ENCODE measurements at regions not wholly inside any gene's neighbourhood (a gene's known extent, or its start where the extent isn't known, plus 50 kb on each side); places are given as distances from the start of the nearest gene placed in this dataset.

DNA sequence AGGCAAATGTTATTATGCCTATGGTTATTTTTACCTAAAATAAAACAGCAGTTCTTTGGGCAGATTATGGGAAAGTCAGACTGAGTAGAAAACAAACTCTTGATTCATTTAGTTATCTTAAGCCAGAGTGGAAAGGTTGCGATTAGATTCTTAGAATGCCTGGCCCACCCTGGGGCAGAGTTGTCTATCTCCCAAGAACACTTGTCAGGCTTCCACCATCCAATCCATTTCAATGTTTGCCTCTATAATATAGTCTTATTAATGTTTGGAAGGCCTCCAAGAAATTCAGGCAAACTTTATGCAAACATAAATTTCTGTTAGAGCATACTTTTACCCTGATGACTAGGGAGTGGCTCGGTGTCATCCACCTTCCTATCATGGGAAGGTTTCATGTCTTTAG, 207.0 kb downstream of the SLITRK6 start:
- no peaks in the 10 kb centered on the region for H4K20me1 ChIP-seq (ENCODE audit: insufficient read depth)
- H3K27ac ChIP-seq (ENCODE audit: low read depth, low read length): no peak overlapping the region
- BruUV-seq (replicated peaks): no TSS peak
- H3K4me2 ChIP-seq (ENCODE audit: low read length): no peak overlapping the region
- ChIA-PET RAD21 (ENCODE audit: low non-redundant PET in 1 of 2, low total read pairs in 2 of 2, uncharacterized antibody in 2 of 2, unreplicated experiment in 2 of 2) (no interaction called here), CTCF (no interaction called here), POLR2A (no interaction called here)
- H3K9me3 ChIP-seq (ENCODE audit: control insufficient read depth in 1 of 2, insufficient read depth in 1 of 2, low read depth in 1 of 2, low read length in 2 of 2): no peaks in the 10 kb centered on the region
- intact Hi-C loops (cut with micrococcal nuclease): no loop called here
- no peaks in the 10 kb centered on the region for H3K36me3 ChIP-seq (ENCODE audit: control insufficient read depth in 1 of 2, insufficient read depth in 2 of 2, low read length in 2 of 2)
- TF ChIP-seq CBX3 (IDR thresholded peaks at IDR 0.05; ENCODE audit: low read depth) (no peak), ELF1 (IDR thresholded peaks at IDR 0.05; ENCODE audit: borderline replicate concordance, low read depth) (no peak), ZBTB33 (IDR thresholded peaks at IDR 0.05; ENCODE audit: extremely low read depth, insufficient replicate concordance, low read length) (no peak)
- TF ChIP-seq, protein P1, sequence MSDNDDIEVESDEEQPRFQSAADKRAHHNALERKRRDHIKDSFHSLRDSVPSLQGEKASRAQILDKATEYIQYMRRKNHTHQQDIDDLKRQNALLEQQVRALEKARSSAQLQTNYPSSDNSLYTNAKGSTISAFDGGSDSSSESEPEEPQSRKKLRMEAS (IDR thresholded peaks at IDR 0.05): no peak
- ATAC-seq: no peak
- H3K9ac ChIP-seq (ENCODE audit: low read length): no peak overlapping the region
- H3K79me2 ChIP-seq (ENCODE audit: insufficient read depth, low read length): no peaks in the 10 kb centered on the region
- DNase-seq (ENCODE audit: low read depth, low spot score): no peak
- H3K4me3 ChIP-seq (replicated peaks in 1 of 2; ENCODE audit: low read depth in 1 of 2, low read length in 2 of 2): no peak overlapping the region
- no peak overlapping the region for H2AFZ ChIP-seq (ENCODE audit: low read depth, low read length, poor library complexity, severe bottlenecking)
- no peaks in the 10 kb centered on the region for H3K9me2 ChIP-seq (ENCODE audit: insufficient read depth)
- no peaks in the 10 kb centered on the region for H3K4me1 ChIP-seq (ENCODE audit: control insufficient read depth in 1 of 2, insufficient read depth in 2 of 2, low read length in 2 of 2)
- H3K27me3 ChIP-seq (ENCODE audit: insufficient read depth, low read length): no peaks in the 10 kb centered on the region

- Histone ChIP-seq H3K9ac (ENCODE audit: low read length) (no peak overlapping the region), H3K9me2 (ENCODE audit: insufficient read depth) (no peaks in the 10 kb centered on the region), H3K36me3 (ENCODE audit: control insufficient read depth in 1 of 2, insufficient read depth in 2 of 2, low read length in 2 of 2) (no peaks in the 10 kb centered on the region), H2AFZ (ENCODE audit: low read depth, low read length, poor library complexity, severe bottlenecking) (no peak overlapping the region), H3K9me3 (ENCODE audit: control insufficient read depth in 1 of 2, insufficient read depth in 1 of 2, low read depth in 1 of 2, low read length in 2 of 2) (no peaks in the 10 kb centered on the region), H3K4me3 (replicated peaks in 1 of 2; ENCODE audit: low read depth in 1 of 2, low read length in 2 of 2) (no peak overlapping the region), H3K79me2 (ENCODE audit: insufficient read depth, low read length) (no peaks in the 10 kb centered on the region), H3K27ac (ENCODE audit: low read depth, low read length) (no peak overlapping the region), H4K20me1 (ENCODE audit: insufficient read depth) (no peaks in the 10 kb centered on the region), H3K27me3 (ENCODE audit: insufficient read depth, low read length) (no peaks in the 10 kb centered on the region), H3K4me2 (ENCODE audit: low read length) (no peak overlapping the region), H3K4me1 (ENCODE audit: control insufficient read depth in 1 of 2, insufficient read depth in 2 of 2, low read length in 2 of 2) (no peaks in the 10 kb centered on the region)
- no TSS peak for BruUV-seq (replicated peaks)
- ChIA-PET RAD21 (ENCODE audit: low non-redundant PET in 1 of 2, low total read pairs in 2 of 2, uncharacterized antibody in 2 of 2, unreplicated experiment in 2 of 2) (no interaction called here), CTCF (no interaction called here), POLR2A (no interaction called here)
- ATAC-seq: no peak
- TF ChIP-seq POLR2AphosphoS5 (IDR thresholded peaks at IDR 0.05; ENCODE audit: low read depth, low read length) (no peak), SP1 (IDR thresholded peaks at IDR 0.05; ENCODE audit: low read depth) (no peak), SIN3A (IDR thresholded peaks at IDR 0.05; ENCODE audit: low read depth) (no peak), POLR2A (IDR thresholded peaks at IDR 0.05; ENCODE audit: borderline replicate concordance, extremely low read depth, insufficient read depth, insufficient read length) (no peak), JUND (IDR thresholded peaks at IDR 0.05) (no peak), SRF (IDR thresholded peaks at IDR 0.05; ENCODE audit: low read depth) (no peak), TCF7L2 (IDR thresholded peaks at IDR 0.05; ENCODE audit: borderline replicate concordance, extremely low read depth, insufficient read depth, insufficient read length) (no peak), EGR1 (IDR thresholded peaks at IDR 0.05; ENCODE audit: low read depth) (no peak)
- TF ChIP-seq, protein P2, sequence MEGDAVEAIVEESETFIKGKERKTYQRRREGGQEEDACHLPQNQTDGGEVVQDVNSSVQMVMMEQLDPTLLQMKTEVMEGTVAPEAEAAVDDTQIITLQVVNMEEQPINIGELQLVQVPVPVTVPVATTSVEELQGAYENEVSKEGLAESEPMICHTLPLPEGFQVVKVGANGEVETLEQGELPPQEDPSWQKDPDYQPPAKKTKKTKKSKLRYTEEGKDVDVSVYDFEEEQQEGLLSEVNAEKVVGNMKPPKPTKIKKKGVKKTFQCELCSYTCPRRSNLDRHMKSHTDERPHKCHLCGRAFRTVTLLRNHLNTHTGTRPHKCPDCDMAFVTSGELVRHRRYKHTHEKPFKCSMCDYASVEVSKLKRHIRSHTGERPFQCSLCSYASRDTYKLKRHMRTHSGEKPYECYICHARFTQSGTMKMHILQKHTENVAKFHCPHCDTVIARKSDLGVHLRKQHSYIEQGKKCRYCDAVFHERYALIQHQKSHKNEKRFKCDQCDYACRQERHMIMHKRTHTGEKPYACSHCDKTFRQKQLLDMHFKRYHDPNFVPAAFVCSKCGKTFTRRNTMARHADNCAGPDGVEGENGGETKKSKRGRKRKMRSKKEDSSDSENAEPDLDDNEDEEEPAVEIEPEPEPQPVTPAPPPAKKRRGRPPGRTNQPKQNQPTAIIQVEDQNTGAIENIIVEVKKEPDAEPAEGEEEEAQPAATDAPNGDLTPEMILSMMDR (IDR thresholded peaks at IDR 0.05 in 2 of 3, conservative IDR thresholded peaks at IDR 0.05 in 1 of 3; ENCODE audit: borderline replicate concordance in 1 of 3, insufficient read depth in 1 of 3, low read depth in 2 of 3, low read length in 2 of 3): no peak
- TF ChIP-seq, protein P1 (IDR thresholded peaks at IDR 0.05): no peak
- no peak for DNase-seq (ENCODE audit: low read depth, low spot score)
- intact Hi-C loops (cut with micrococcal nuclease): no loop called here
Observed at GRCh38 chr13:85590231-85590931, 208.8 kb downstream of the SLITRK6 start.

Data from HCT116 (cell line).